HG03175 (cell line): ENCODE measurements at regions not wholly inside any gene's neighbourhood (a gene's known extent, or its start where the extent isn't known, plus 50 kb on each side); places are given as distances from the start of the nearest gene placed in this dataset.
"Not testable (repeated sequence)": the region's sequence is repeated elsewhere in the genome, so short reads cannot be mapped to it uniquely, and the experiment has no call there.

Experiments
- ATAC-seq: cut with Tn5 transposase; IDR thresholded peaks from one replicate; pipeline ENCODE4 v1.9.1; 2021; ENCODE audit warnings: mild to moderate bottlenecking, moderate library complexity; ENCODE audit not compliant: unreplicated experiment

- no peak for ATAC-seq
Observed at GRCh38 chr18:4797002-4797685, 342.0 kb upstream of the DLGAP1 start.

- ATAC-seq: no peak
Observed at GRCh38 chr18:4789506-4789905, 334.4 kb upstream of the DLGAP1 start.

- ATAC-seq: no peak
Observed at GRCh38 chr18:4781873-4782272, 326.8 kb upstream of the DLGAP1 start.

GRCh38 chr18:4765401-4765800, 310.3 kb upstream of the DLGAP1 start:
- no peak for ATAC-seq

- no peak for ATAC-seq
Observed at GRCh38 chr18:4762330-4762729, 307.2 kb upstream of the DLGAP1 start.

GRCh38 chr18:4758980-4759379, 303.9 kb upstream of the DLGAP1 start:
- no peak for ATAC-seq

- no peak for ATAC-seq
Observed at GRCh38 chr18:4755848-4756247, 300.7 kb upstream of the DLGAP1 start.

- ATAC-seq: not testable (repeated sequence)
Observed at GRCh38 chr18:4753151-4753550, 298.0 kb upstream of the DLGAP1 start.

- ATAC-seq: no peak
Observed at GRCh38 chr18:4751523-4751922, 296.4 kb upstream of the DLGAP1 start.

GRCh38 chr18:4750393-4751346, 295.6 kb upstream of the DLGAP1 start:
- no peak for ATAC-seq

- ATAC-seq: no peak
Observed at GRCh38 chr18:4748975-4749374, 293.9 kb upstream of the DLGAP1 start.

- no peak for ATAC-seq
Observed at GRCh38 chr18:4734903-4735302, 279.8 kb upstream of the DLGAP1 start.

GRCh38 chr18:4734021-4734420, 278.9 kb upstream of the DLGAP1 start:
- no peak for ATAC-seq

GRCh38 chr18:4721545-4721944, 266.4 kb upstream of the DLGAP1 start:
- no peak for ATAC-seq

- no peak for ATAC-seq
Observed at GRCh38 chr18:4720518-4720917, 265.4 kb upstream of the DLGAP1 start.

- ATAC-seq: no peak
Observed at GRCh38 chr18:4705894-4706293, 250.8 kb upstream of the DLGAP1 start.

GRCh38 chr18:4704781-4705180, 249.7 kb upstream of the DLGAP1 start:
- ATAC-seq: no peak

GRCh38 chr18:4691836-4692235, 236.7 kb upstream of the DLGAP1 start:
- no peak for ATAC-seq

GRCh38 chr18:4678685-4679084, 223.6 kb upstream of the DLGAP1 start:
- not testable (repeated sequence) for ATAC-seq

GRCh38 chr18:4677006-4677405, 221.9 kb upstream of the DLGAP1 start:
- ATAC-seq: no peak

GRCh38 chr18:4672162-4672561, 217.1 kb upstream of the DLGAP1 start:
- ATAC-seq: no peak

- no peak for ATAC-seq
Observed at GRCh38 chr18:4658804-4659203, 203.7 kb upstream of the DLGAP1 start.
